ENCODE measurements at regions not wholly inside any gene's neighbourhood (a gene's known extent, or its start where the extent isn't known, plus 50 kb on each side); places are given as distances from the start of the nearest gene placed in this dataset.

DNA sequence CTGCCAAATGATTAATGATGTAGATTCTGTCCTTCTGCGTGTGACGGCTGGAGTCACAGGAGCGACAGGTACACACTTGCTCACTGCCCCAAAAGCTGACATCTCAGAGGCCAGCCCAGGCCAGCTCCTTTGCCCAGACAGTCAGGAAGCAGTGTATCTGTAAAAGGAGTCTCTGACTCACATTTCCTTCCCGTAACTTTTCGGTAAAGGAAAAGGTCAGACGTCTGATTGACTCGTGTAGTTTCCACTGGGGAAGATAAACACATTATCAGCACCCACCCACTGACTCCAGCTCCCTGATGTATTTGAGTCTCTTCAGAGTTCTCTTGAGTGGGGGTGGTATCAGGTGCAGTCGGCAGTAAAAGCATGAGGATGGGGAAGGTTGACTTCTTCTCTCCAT lies 64.4 kb upstream of the WWC1 start:
- no peak overlapping the region for H3K4me3 ChIP-seq (ENCODE audit: low read depth, low read length)
- TF ChIP-seq CTCF (IDR thresholded peaks at IDR 0.05; ENCODE audit: low read depth, low read length, missing control alignments) = no peak
- in situ Hi-C loops (cut with HindIII; ENCODE audit: low sequenced_read_pairs) = no loop called here
- no peak for DNase-seq (ENCODE audit: low read depth)

DNA sequence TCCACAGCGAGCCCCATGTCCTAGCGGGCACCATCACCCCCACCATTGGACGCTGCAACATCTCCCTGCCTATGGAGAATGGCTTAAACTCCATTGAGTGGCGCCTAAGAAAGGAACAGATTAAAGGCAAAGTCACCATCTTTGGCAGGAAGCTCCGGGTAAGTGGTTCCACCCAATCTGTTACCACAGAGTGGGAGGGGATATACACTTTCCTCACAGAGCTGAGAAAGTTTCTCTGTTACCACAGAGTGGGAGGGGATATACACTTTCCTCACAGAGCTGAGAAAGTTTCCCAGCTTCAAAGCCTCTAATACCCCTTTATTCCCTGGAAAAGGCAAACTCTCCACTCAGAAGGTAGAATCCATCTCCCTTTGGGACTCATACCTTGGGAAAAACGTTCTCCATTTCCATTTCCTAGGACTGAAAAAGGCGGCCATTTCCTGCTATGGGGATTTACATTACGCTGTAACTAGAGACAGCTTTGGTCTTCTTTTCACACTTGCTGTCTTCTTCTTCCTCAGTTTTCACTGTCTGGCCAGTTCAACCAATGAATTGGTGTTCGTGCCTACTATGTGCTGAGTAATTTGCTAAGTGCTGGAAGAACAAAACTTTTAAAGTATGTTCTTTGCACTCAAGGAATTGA lies 63.4 kb upstream of the WWC1 start:
- TF ChIP-seq CTCF (IDR thresholded peaks at IDR 0.05; ENCODE audit: low read depth, low read length, missing control alignments) = no peak
- in situ Hi-C loops (cut with HindIII; ENCODE audit: low sequenced_read_pairs) = no loop called here
- DNase-seq (ENCODE audit: low read depth) = no peak

GRCh38 chr5:168228668-168229067 lies 62.8 kb upstream of the WWC1 start:
- TF ChIP-seq CTCF (IDR thresholded peaks at IDR 0.05; ENCODE audit: low read depth, low read length, missing control alignments) = no peak
- in situ Hi-C loops (cut with HindIII; ENCODE audit: low sequenced_read_pairs) = no loop called here

More for the DNA sequence above, 63.4 kb upstream of the WWC1 start:
- H3K4me3 ChIP-seq (ENCODE audit: low read depth, low read length) = no peak overlapping the region

GRCh38 chr5:168234133-168234532 lies 57.3 kb upstream of the WWC1 start:
- no peak for DNase-seq (ENCODE audit: low read depth)
- no peak for TF ChIP-seq CTCF (IDR thresholded peaks at IDR 0.05; ENCODE audit: low read depth, low read length, missing control alignments)
- in situ Hi-C loops (cut with HindIII; ENCODE audit: low sequenced_read_pairs) = no loop called here
- no peak overlapping the region for H3K4me3 ChIP-seq (ENCODE audit: low read depth, low read length)

More at GRCh38 chr5:168228668-168229067, 62.8 kb upstream of the WWC1 start:
- no peak for DNase-seq (ENCODE audit: low read depth)
- no peak overlapping the region for H3K4me3 ChIP-seq (ENCODE audit: low read depth, low read length)

DNA sequence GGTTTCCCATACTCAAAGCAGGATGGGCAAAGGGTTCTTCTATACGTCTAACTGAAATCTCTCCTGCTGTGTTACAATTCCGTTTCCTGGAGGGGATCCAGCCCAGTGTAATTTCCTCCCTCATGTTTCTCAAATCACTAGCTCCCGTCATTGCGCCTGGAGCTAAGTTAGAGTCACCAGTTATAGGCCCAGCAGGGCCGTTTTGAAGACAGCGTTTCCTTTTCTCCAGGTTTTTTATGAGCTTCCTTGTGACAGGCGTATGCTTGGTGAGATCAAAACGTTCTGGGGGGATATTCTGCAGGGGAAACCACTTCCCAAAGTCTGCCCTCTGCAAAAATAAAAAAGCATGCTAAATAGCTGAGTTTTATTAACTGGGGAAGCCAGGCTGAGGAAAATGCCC lies 53.0 kb upstream of the WWC1 start:
- in situ Hi-C loops (cut with HindIII; ENCODE audit: low sequenced_read_pairs) = no loop called here
- H3K4me3 ChIP-seq (ENCODE audit: low read depth, low read length) = no peak overlapping the region

GRCh38 chr5:168239325-168239724 lies 52.1 kb upstream of the WWC1 start:
- H3K4me3 ChIP-seq (ENCODE audit: low read depth, low read length) = no peak overlapping the region
- no peak for TF ChIP-seq CTCF (IDR thresholded peaks at IDR 0.05; ENCODE audit: low read depth, low read length, missing control alignments)
- in situ Hi-C loops (cut with HindIII; ENCODE audit: low sequenced_read_pairs) = no loop called here
- no peak for DNase-seq (ENCODE audit: low read depth)

More for the DNA sequence above, 53.0 kb upstream of the WWC1 start:
- TF ChIP-seq CTCF (IDR thresholded peaks at IDR 0.05; ENCODE audit: low read depth, low read length, missing control alignments) = no peak
- no peak for DNase-seq (ENCODE audit: low read depth)

Data from astrocyte of the cerebellum (primary cell).